Esophagus squamous epithelium (tissue), 5 donors: ENCODE measurements at regions not wholly inside any gene's neighbourhood (a gene's known extent, or its start where the extent isn't known, plus 50 kb on each side); places are given as distances from the start of the nearest gene placed in this dataset.

ENCODE experiments used
- DNase-seq: peaks from one replicate; lab custom pipeline; 2025; lab: John Stamatoyannopoulos, UW
- H3K27ac ChIP-seq, 4 donors: fragments of 200-600 bp; sonication (generic); one replicate each; pipeline ENCODE4 v1.5.1; 2016 to 2019; ENCODE audit warnings: mild to moderate bottlenecking in 1 of 4
- H3K27me3 ChIP-seq, 4 donors: fragments of 200-600 bp; sonication (generic); 1 replicate in 3 of 4; 2 replicates in 1 of 4; pipeline versions ENCODE4 v1.5.1 to v1.6.0; 2017 to 2021; ENCODE audit warnings: antibody characterized with exemption in 1 of 4
- H3K36me3 ChIP-seq, 3 donors: fragments of 200-600 bp; sonication (generic); one replicate each; pipeline ENCODE4 v1.5.1; 2016 to 2019
- H3K4me1 ChIP-seq, 3 donors: fragments of 200-600 bp; sonication (generic); one replicate each; pipeline ENCODE4 v1.5.1; 2017 to 2019
- H3K4me3 ChIP-seq, 4 donors: fragments of 200-600 bp; sonication (generic); 1 replicate in 3 of 4; 2 replicates in 1 of 4; pipeline ENCODE4 v1.5.1; 2016 to 2019; ENCODE audit warnings: mild to moderate bottlenecking in 2 of 4, moderate library complexity in 1 of 4
- H3K9me3 ChIP-seq, 3 donors: fragments of 200-600 bp; sonication (generic); one replicate each; pipeline ENCODE4 v1.5.1; 2016 to 2019
- CTCF ChIP-seq, 6 experiments: fragments of 450-650 bp in 4 of 6; fragments of 200-600 bp in 2 of 6; sonication (generic) in 2 of 6; IDR thresholded peaks; one replicate each; pipeline ENCODE4 v1.5.1; 2016 to 2019; ENCODE audit warnings: antibody characterized with exemption in 6 of 6, mild to moderate bottlenecking in 4 of 6, moderate library complexity in 4 of 6
- POLR2A ChIP-seq, 4 donors: fragments of 450-650 bp; IDR thresholded peaks; one replicate each; pipeline ENCODE4 v1.6.1; 2017; ENCODE audit warnings: antibody characterized with exemption in 4 of 4, mild to moderate bottlenecking in 4 of 4, moderate library complexity in 3 of 4
- WGBS, 2 donors: methylation state at CpG; one replicate each; pipeline ENCODE4 v1.1.5; 2018; 5-methylcytosine and 5-hydroxymethylcytosine counted together
- intact Hi-C: fragments of 100-400 bp; cut with DNase I; formaldehyde crosslinking; loops from one replicate; pipeline ENCODE4 v1.15.0; 2022
- donor health status: DM: yes; HTN: yes; CAD: no.

- intact Hi-C loops, result no loop called here
- no peak for DNase-seq
- WGBS, 2 donors, result 74 to 93% methylated on average over 1 of the region's 1 CpG
- H3K36me3 ChIP-seq, result no peaks in the 10 kb centered on the region
- TF ChIP-seq POLR2A (IDR thresholded peaks at IDR 0.05) (no peak), CTCF (IDR thresholded peaks at IDR 0.05) (no peak)
- H3K9me3 ChIP-seq, result no peaks in the 10 kb centered on the region
- H3K27me3 ChIP-seq, result peaks cover 0 to 3% (median 0%) of the 10 kb centered on the region in 4 donors
- no peak overlapping the region for H3K4me3 ChIP-seq
- H3K4me1 ChIP-seq, result no peaks in the 10 kb centered on the region
- H3K27ac ChIP-seq, result no peak overlapping the region
Observed at GRCh38 chr14:97718886-97719442, 921.8 kb downstream of the VRK1 start.

- Histone ChIP-seq H3K4me3 (no peak overlapping the region), H3K4me1 (no peaks in the 10 kb centered on the region), H3K9me3 (no peaks in the 10 kb centered on the region), H3K27ac (no peak overlapping the region), H3K27me3 (peaks cover 0 to 7% (median 0%) of the 10 kb centered on the region in 4 donors), H3K36me3 (no peaks in the 10 kb centered on the region)
- intact Hi-C loops, result no loop called here
- no peak for DNase-seq
- 51 to 60% methylated on average over 2 of the region's 2 CpGs for WGBS, 2 donors
- no peak for TF ChIP-seq POLR2A (IDR thresholded peaks at IDR 0.05)
- no peak for TF ChIP-seq CTCF (IDR thresholded peaks at IDR 0.05)
Observed at GRCh38 chr14:97719931-97720330, 922.7 kb downstream of the VRK1 start.

- 68 to 73% methylated on average over 6 of the region's 6 CpGs for WGBS, 2 donors
- Histone ChIP-seq H3K27me3 (peaks cover 0 to 7% (median 0%) of the 10 kb centered on the region in 4 donors), H3K9me3 (no peaks in the 10 kb centered on the region), H3K27ac (no peak overlapping the region), H3K36me3 (no peaks in the 10 kb centered on the region), H3K4me3 (no peak overlapping the region), H3K4me1 (no peaks in the 10 kb centered on the region)
- no peak for TF ChIP-seq CTCF (IDR thresholded peaks at IDR 0.05)
- no peak for TF ChIP-seq POLR2A (IDR thresholded peaks at IDR 0.05)
- no peak for DNase-seq
- intact Hi-C loops, result no loop called here
Observed at GRCh38 chr14:97723351-97723750, 926.2 kb downstream of the VRK1 start.

DNA sequence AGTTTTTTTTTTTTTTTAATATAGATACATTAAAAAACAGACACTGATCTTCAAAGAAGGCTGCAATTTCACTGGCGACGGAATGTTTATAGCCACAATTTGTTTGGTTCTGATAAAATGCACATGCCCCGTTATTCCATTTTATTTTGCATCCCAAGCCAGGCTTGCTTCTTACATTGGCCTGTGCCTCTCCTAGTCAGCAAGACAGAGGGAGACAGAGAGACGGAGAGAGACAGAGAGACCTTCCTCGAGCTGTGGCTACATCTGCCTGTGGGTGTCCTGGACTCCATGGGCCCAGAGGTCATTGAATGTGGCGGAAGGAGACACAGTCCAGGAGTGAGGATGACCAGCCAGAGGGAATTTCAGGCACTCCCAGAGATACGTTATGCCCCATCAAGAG, 926.6 kb downstream of the VRK1 start:
- intact Hi-C loops, result no loop called here
- peaks cover 0 to 7% (median 0%) of the 10 kb centered on the region in 4 donors for H3K27me3 ChIP-seq
- H3K36me3 ChIP-seq, result no peaks in the 10 kb centered on the region
- no peaks in the 10 kb centered on the region for H3K4me1 ChIP-seq
- 80 to 90% methylated on average over 5 to 6 of the region's 7 CpGs for WGBS, 2 donors
- no peaks in the 10 kb centered on the region for H3K9me3 ChIP-seq
- no peak for DNase-seq
- H3K27ac ChIP-seq, result peak overlapping the region in 1 of 4 donors; percentile 36
- no peak for TF ChIP-seq POLR2A (IDR thresholded peaks at IDR 0.05)
- TF ChIP-seq CTCF (IDR thresholded peaks at IDR 0.05), result no peak
- no peak overlapping the region for H3K4me3 ChIP-seq

DNA sequence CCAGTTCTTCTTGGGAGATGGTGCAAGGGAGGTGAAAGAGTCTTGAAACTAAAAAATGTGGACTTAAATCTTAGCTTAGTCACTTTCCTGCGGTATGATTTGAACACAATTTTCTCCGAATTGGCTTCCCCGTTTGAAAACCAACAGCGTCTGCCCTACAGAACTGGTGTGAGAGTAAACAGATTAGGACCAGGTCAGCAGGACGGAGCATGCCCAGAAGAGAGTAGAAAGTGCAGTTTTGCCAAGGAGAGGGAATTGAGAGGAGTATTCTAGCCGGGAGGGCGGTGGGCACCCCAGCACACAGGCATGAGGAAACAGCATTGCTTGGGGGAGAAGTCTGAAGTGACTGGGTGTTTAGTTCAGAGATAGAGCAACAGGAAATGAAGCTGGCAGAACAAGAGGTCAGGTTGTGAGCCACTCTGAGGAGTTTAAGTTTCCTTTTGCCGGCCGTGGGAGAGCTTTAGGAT, 927.1 kb downstream of the VRK1 start:
- no peaks in the 10 kb centered on the region for H3K9me3 ChIP-seq
- H3K27me3 ChIP-seq, result peaks cover 0 to 7% (median 0%) of the 10 kb centered on the region in 4 donors
- 20 to 39% methylated on average over 9 of the region's 9 CpGs for WGBS, 2 donors
- intact Hi-C loops, result no loop called here
- TF ChIP-seq CTCF (IDR thresholded peaks at IDR 0.05) (no peak), POLR2A (IDR thresholded peaks at IDR 0.05) (peak in 1 of 4 donors; percentile 10)
- H3K27ac ChIP-seq, result peak overlapping the region in 1 of 4 donors; percentile 36
- no peak for DNase-seq
- H3K36me3 ChIP-seq, result no peaks in the 10 kb centered on the region
- no peaks in the 10 kb centered on the region for H3K4me1 ChIP-seq
- H3K4me3 ChIP-seq, result no peak overlapping the region
